DND-41 (cell line): ENCODE measurements at regions not wholly inside any gene's neighbourhood (a gene's known extent, or its start where the extent isn't known, plus 50 kb on each side); places are given as distances from the start of the nearest gene placed in this dataset.

Source experiments
- ATAC-seq: fragments of 200-7000 bp; cut with Tn5 transposase; 3 replicates; pipeline ENCODE4 v1.9.1; 2021; ENCODE audit warnings: low read depth; ENCODE audit not compliant: insufficient read depth
- DNase-seq: peaks from one replicate; pipeline ENCODE4 v3.0.0-alpha.2; 2020
- H2AFZ ChIP-seq: 2 replicates; pipeline ENCODE4 v1.6.0; 2012; ENCODE audit warnings: low read depth, low read length
- H3K27ac ChIP-seq: 2 replicates; pipeline ENCODE4 v1.5.1; 2012; ENCODE audit warnings: low read length, inconsistent platforms
- H3K27me3 ChIP-seq: fragments of 200-600 bp; sonication (generic); 2 replicates; pipeline ENCODE4 v1.6.0; 2012; ENCODE audit warnings: low read length, mild to moderate bottlenecking, inconsistent platforms; ENCODE audit not compliant: insufficient read depth, poor library complexity
- H3K36me3 ChIP-seq: 2 replicates; pipeline ENCODE4 v1.5.1; 2012; ENCODE audit warnings: low read length, inconsistent platforms; ENCODE audit not compliant: insufficient read depth
- H3K4me1 ChIP-seq: 2 replicates; pipeline ENCODE4 v1.5.1; 2012; ENCODE audit warnings: mild to moderate bottlenecking, low read length; ENCODE audit not compliant: insufficient read depth
- H3K4me2 ChIP-seq: 2 replicates; pipeline ENCODE4 v1.6.0; 2012; ENCODE audit warnings: mild to moderate bottlenecking, moderate library complexity, low read length, inconsistent platforms; ENCODE audit not compliant: insufficient read depth
- H3K4me3 ChIP-seq, 2 experiments: fragments of 200-600 bp in 1 of 2; shearing (Covaris generic) in 1 of 2; 2 replicates each; pipeline ENCODE4 v1.5.1; 2012 to 2016; ENCODE audit warnings: inconsistent platforms in 2 of 2, low read length in 2 of 2, mild to moderate bottlenecking in 2 of 2, low read depth in 1 of 2, moderate library complexity in 1 of 2
- H3K79me2 ChIP-seq: 2 replicates; pipeline ENCODE4 v1.6.0; 2012; ENCODE audit warnings: low read length, inconsistent platforms; ENCODE audit not compliant: insufficient read depth
- H3K9ac ChIP-seq: 2 replicates; pipeline ENCODE4 v1.6.0; 2012; ENCODE audit warnings: low read depth, mild to moderate bottlenecking, inconsistent platforms, low read length, moderate library complexity
- H3K9me3 ChIP-seq: 2 replicates; pipeline ENCODE4 v1.5.1; 2012; ENCODE audit warnings: low read length, moderate library complexity, mild to moderate bottlenecking, inconsistent platforms; ENCODE audit not compliant: insufficient read depth, severe bottlenecking
- H4K20me1 ChIP-seq: 2 replicates; pipeline ENCODE4 v1.6.0; 2012; ENCODE audit warnings: low read length; ENCODE audit not compliant: insufficient read depth
- CTCF ChIP-seq: IDR thresholded peaks from 2 replicates; pipeline ENCODE4 v1.5.1; 2012; ENCODE audit warnings: borderline replicate concordance, low read length, moderate library complexity, mild to moderate bottlenecking; ENCODE audit not compliant: poor library complexity, severe bottlenecking; ENCODE audit errors: extremely low read depth
- EZH2 ChIP-seq: IDR thresholded peaks from 3 replicates; pipeline ENCODE4 v1.6.1; 2012; ENCODE audit warnings: borderline replicate concordance, low read depth, mild to moderate bottlenecking, moderate library complexity, low read length, inconsistent platforms; ENCODE audit not compliant: severe bottlenecking

- no peak for TF ChIP-seq EZH2
- TF ChIP-seq CTCF = peak; percentile 55
- Histone ChIP-seq H3K27ac (no peak overlapping the region), H3K9me3 (no peaks in the 10 kb centered on the region), H3K4me1 (no peaks in the 10 kb centered on the region; the same call in 1 of the 2 replicates), H3K4me2 (no peak overlapping the region), H3K4me3 (no peak overlapping the region), H2AFZ (0 out of 2 replicates have a peak overlapping the region, but pooled peaks have one; percentile 1), H3K9ac (no peak overlapping the region), H3K79me2 (no peaks in the 10 kb centered on the region), H3K27me3 (no peaks in the 10 kb centered on the region), H3K36me3 (no peaks in the 10 kb centered on the region), H4K20me1 (no peaks in the 10 kb centered on the region)
- DNase-seq (no peak), ATAC-seq (no peak; the same call in 2 of the 3 replicates)
These were observed 94.4 kb upstream of the PLEKHG7 start for GRCh38 chr12:92608151-92609091.

GRCh38 chr12:92606956-92607355 lies 95.8 kb upstream of the PLEKHG7 start:
- no peak overlapping the region for H3K4me2 ChIP-seq
- TF ChIP-seq EZH2 = no peak
- TF ChIP-seq CTCF = no peak
- no peaks in the 10 kb centered on the region for H3K79me2 ChIP-seq
- H2AFZ ChIP-seq = no peak overlapping the region
- H3K36me3 ChIP-seq = no peaks in the 10 kb centered on the region
- no peaks in the 10 kb centered on the region for H3K27me3 ChIP-seq
- peaks cover under 1% of the 10 kb centered on the region for H3K9me3 ChIP-seq
- no peak overlapping the region for H3K27ac ChIP-seq
- DNase-seq (no peak), ATAC-seq (no peak)
- H3K4me1 ChIP-seq = no peaks in the 10 kb centered on the region; the same call in 1 of the 2 replicates
- H4K20me1 ChIP-seq = no peaks in the 10 kb centered on the region
- no peak overlapping the region for H3K9ac ChIP-seq
- no peak overlapping the region for H3K4me3 ChIP-seq

- Histone ChIP-seq H4K20me1 (no peaks in the 10 kb centered on the region), H3K4me3 (no peak overlapping the region), H3K4me2 (no peak overlapping the region), H3K27ac (no peak overlapping the region), H3K27me3 (no peaks in the 10 kb centered on the region), H3K4me1 (no peaks in the 10 kb centered on the region; the same call in 1 of the 2 replicates), H3K36me3 (no peaks in the 10 kb centered on the region), H2AFZ (no peak overlapping the region), H3K79me2 (no peaks in the 10 kb centered on the region), H3K9me3 (peaks cover 10% of the 10 kb centered on the region), H3K9ac (no peak overlapping the region)
- no peak for TF ChIP-seq CTCF
- TF ChIP-seq EZH2 = no peak
- DNase-seq = no peak
- ATAC-seq = no peak
These were observed 97.1 kb upstream of the PLEKHG7 start for GRCh38 chr12:92605621-92606170.
